Inflammatory macrophage treated with lipopolysaccharide for 4 hours (primary cell): ENCODE measurements at regions not wholly inside any gene's neighbourhood (a gene's known extent, or its start where the extent isn't known, plus 50 kb on each side); places are given as distances from the start of the nearest gene placed in this dataset.
"Not testable (repeated sequence)": the region's sequence is repeated elsewhere in the genome, so short reads cannot be mapped to it uniquely, and the experiment has no call there.

ENCODE experiments used
- DNase-seq: peaks from one replicate; pipeline ENCODE4 v3.0.0-alpha.2; 2020

GRCh38 chr2:150261691-150262090 is 225.8 kb downstream of the RND3 start:
- no peak for DNase-seq

DNA sequence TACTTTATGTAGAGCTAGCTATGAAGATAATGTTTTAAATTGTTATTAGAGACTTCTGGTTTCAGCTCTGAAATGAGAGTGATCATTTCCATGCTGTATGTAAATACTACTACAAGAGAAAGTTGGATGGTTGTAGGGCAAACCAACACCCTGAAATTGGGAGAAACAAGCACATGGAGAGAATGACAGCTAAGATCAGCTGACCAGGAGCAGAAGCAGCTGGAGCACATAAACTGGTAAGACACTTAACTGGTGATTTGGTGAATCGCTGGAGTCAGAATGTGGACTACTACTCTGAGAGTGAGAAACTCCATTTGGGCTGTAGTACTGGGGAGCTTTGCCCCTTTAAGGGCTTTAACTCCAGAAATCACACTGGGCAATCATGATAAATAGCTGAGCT is 226.8 kb downstream of the RND3 start:
- no peak for DNase-seq

DNA sequence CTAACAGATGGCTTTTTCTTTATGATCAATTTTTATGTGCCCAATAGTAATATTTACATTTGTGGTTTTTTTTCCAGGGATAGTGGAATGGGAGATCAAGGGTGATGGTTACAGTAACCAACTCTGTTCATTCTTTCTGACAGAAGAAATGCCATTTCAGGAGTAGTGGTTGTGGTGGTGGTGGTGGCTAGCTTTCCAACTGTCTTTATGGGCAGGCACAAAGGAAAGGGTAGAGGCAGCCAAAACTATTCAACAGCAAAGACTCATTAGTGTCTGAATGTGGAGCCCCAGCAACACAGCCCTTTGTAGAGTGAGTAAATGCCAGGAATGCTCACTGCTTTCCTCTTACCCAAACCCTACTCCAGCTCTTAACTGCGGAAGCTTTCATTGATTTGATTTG is 227.7 kb downstream of the RND3 start:
- no peak for DNase-seq

DNA sequence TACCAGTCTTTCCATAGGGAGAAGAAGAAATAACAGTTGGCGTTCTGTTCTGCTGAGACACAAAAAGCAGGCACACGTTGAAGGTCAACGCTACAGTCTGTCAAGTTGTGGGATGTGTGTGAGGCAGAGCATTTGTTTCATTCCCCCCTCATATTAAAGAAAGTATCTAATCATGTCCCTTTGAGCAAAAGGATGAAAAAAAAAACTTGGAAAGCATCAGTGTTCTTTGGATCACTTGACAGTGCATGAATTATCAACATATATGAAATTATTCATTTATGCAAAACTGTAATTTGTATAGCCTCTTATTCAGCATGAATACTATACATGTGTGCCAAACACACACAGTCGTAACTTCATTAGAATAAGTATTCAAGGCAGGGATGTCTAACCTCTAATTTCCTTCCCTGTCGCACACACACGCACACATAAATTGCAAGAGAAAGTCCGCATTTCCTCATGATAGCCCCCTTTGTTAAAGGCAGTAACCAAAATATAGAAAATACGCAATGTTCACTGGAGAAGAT is 228.6 kb downstream of the RND3 start:
- no peak for DNase-seq

DNA sequence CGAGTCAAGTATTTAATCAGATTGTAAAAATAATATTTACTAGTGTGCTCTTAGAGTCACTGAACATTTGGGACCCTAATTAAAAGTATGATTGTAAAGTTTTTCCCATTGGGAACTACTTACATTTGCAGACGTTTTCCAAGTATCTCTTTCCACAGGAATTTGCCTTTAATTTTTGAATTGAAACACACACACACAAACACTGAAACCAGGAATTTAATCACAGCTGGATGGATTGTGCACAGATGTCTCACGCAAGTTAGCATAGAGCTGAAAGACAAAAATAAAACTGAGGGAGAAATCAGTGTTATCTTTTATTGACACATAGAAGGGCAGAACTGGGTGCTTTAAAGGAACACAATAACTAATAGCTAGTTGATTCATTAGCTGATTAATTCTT is 230.7 kb downstream of the RND3 start:
- DNase-seq = no peak

DNA sequence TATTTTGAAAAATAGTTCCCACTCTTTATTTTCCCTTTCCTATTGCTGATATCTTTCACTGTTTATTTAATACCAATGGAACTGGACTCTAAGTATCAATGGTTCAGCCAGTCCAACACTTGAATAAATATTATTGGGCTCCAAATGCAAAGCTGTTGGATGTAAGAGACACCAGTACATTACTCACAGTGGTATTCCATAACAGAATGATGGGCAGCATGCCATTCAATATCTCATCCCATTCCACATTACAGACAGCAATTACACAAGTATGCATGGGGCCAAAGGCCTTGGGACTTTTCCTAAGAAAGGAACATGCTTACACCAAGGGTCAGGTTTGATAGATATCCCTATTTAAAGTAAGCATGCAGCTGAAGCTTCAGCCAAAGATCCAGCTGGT is 231.9 kb downstream of the RND3 start:
- DNase-seq = no peak

GRCh38 chr2:150249735-150250134 is 237.7 kb downstream of the RND3 start:
- DNase-seq = not testable (repeated sequence)

DNA sequence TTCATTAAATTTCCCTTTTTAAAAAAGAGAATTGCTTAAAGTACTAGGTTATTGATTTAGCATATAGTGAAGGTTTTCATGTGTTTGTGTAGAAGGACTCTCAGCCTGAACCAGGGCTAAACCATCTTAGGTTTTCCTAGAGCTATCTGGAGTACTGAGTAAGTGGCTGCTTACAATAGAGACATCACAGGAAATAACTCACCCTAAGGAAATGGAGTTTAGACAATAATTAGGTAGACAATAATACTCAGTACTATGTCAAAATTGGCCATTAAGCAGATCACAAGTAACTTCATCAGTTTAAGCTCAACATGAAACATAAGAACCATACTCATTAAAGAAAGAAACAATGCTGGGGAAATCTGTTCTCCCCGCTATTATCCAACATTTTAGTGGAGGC is 240.0 kb downstream of the RND3 start:
- DNase-seq = no peak

- no peak for DNase-seq
Observed at GRCh38 chr2:150234787-150235446, 252.6 kb downstream of the RND3 start.

GRCh38 chr2:150232871-150233270 is 254.6 kb downstream of the RND3 start:
- no peak for DNase-seq

DNA sequence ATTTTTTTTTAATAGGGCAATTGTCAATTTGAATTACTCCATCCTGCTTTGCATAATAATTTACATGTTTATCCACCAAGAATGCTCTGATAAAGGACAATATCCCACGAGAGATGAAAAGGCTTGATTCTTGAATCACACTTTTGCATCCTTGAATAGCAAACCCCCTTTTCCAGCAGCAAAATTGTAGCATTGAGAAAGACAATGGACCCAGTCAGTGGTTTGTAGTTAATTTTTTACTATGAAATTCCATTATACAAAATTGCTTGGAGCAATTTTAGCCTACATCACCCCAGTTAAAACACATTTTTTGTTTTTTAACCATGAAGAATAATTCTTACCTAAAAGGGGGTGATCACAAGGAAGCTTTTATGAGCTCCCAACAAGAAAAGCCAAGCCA is 255.1 kb downstream of the RND3 start:
- DNase-seq = no peak

- no peak for DNase-seq
Observed at GRCh38 chr2:150230616-150231015, 256.9 kb downstream of the RND3 start.

GRCh38 chr2:150230004-150230403 is 257.5 kb downstream of the RND3 start:
- no peak for DNase-seq

GRCh38 chr2:150228936-150229335 is 258.5 kb downstream of the RND3 start:
- no peak for DNase-seq

DNA sequence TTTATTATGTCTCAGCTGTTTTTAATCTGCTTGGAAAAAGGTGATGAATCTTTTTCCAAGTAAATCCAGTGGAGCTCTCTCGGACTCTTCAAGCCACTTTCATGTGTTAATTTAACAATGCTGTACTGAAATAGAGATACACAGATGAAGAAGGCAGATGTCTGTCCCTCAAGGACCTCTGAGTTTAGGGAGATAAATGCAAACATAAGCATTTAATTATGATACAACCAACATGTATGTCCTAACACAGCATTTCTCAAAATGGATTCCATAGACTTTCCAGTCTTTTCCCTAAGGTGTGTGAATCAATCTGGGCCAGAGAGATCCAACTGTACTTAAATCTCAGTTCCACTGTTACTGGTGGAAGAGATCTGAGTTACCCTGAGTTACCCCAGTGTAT is 262.4 kb downstream of the RND3 start:
- DNase-seq = no peak

GRCh38 chr2:150224321-150224720 is 263.1 kb downstream of the RND3 start:
- DNase-seq = no peak

DNA sequence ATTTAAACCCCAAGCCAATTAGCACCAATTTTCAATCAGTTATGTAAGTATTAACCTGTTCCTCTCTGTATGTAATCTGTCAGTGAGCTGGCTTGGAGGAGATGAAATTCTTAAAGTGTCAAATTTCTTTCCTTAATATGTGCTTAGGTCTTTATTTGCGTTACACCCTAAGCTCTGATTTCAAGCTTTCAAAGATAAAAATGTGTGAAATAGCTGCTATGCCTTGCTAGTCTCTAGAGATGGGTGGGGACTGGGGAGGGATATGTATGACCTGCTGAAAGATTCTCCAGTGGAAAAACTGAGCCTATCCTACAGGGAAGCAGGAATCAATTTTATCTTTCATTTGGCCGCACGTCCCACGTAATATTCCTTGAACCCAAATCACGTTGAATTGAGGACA is 264.5 kb downstream of the RND3 start:
- DNase-seq = no peak

DNA sequence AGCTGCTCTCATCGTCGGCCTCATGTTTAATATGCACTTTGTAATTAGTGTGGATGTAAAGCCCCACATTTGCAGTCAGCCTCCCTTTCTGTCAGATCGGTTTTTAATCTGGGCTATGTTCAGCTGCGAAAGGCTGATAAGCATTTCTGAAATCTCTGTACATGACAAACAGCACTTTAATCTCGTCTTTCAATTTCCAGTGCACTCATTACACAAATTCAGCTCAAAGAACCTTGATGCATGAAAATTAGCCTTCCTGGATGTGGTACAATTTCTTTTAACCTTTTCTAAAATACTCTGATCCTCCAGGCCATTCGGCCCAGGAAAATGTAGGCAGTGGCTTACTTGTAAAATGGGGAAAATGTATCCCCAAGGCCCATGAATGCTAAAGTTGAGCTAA is 265.1 kb downstream of the RND3 start:
- no peak for DNase-seq

DNA sequence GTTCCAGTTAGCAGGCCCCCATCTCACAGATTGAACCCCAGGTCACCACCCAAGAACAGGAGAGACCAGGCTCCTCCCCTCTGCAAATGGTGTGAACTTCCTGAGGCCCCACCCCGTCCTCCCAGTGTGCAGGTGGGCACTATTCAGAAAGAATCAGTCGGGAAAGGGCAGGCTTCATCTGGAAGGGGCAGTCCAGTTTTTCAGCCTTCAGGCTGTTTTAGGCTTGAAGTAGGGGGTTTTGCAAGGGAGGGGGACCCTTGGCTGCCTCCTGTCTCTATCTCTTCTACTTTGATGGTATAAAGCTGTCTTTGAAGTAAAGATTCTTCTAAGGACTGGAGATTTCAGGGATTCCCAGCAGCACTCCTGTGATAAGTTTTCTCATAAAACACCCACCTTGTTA is 267.6 kb downstream of the RND3 start:
- DNase-seq = no peak

DNA sequence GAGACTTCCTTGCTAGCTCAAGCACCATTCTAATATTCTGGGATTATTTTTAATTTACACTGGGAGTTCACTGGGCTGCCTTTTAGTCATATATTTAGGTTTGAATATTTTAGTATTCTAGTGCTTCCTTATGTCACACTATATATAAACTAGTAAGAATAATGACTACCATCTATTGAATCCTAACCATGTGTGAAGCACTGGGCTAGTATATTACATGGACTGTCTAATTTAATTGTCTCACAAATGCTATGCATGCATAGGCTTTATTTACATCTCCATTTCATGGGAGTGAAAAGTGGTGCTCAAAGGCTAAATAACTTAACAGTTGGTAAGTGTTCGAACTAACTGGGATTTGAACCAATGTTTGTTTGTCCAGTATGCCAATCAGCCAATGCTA is 272.4 kb downstream of the RND3 start:
- no peak for DNase-seq

- DNase-seq = no peak
Observed at GRCh38 chr2:150214626-150215025, 272.8 kb downstream of the RND3 start.

- no peak for DNase-seq
Observed at GRCh38 chr2:150212722-150213171, 274.7 kb downstream of the RND3 start.

DNA sequence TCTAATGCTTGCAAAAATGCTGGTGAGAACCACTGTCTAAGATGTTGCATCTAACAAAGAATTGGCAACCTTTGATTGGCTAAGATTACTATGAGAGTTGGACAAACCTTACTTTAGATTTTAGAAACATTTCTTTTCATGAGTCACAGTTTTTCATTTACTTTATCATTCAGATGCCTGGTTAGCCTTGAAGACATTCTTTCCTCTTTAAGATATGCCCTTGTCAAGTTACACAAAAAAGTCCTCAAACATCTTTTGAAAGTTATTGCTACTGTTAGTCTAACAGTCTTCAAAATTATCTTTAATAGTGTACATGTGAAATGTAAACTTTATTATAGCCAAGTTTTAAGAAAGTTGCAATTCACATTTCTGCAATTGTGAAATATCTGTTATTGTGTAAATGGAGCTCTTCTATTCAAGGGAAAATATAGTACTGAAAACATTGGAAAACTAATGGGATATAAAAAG is 276.3 kb downstream of the RND3 start:
- no peak for DNase-seq

GRCh38 chr2:150209746-150210145 is 277.7 kb downstream of the RND3 start:
- no peak for DNase-seq

DNA sequence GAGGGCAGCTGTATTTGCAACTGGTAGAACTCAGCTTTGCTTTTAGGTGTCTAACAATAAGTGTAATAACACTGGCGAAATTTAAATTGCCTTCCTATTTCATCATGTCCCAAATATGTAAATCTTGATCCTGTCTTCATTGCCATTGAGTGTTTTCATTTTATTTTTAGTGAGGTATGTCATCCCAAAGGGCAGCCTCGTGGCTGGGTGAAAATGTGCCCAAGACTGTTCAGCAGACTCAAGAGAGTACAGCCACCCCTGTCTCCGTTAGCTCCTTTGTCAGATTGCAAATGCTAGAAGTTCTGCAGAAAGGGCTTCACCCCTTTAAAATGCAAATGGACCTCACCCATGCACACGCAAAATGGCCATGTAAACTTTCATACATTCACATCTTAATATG is 278.8 kb downstream of the RND3 start:
- DNase-seq = no peak
